DOHH2 (cell line): ENCODE measurements at regions not wholly inside any gene's neighbourhood (a gene's known extent, or its start where the extent isn't known, plus 50 kb on each side); places are given as distances from the start of the nearest gene placed in this dataset.

ENCODE experiments used
- H3F3A ChIP-seq: fragments of 200-600 bp; sonication (generic), shearing (Covaris generic); 2 replicates; pipeline ENCODE4 v1.6.0; 2016; ENCODE audit warnings: antibody characterized with exemption, mild to moderate bottlenecking; ENCODE audit not compliant: control insufficient read depth, insufficient read depth
- H3K27ac ChIP-seq: fragments of 200-600 bp; sonication (generic); 2 replicates; pipeline ENCODE4 v1.5.1; 2014; ENCODE audit warnings: low read depth, mild to moderate bottlenecking, low read length, moderate library complexity
- H3K27me3 ChIP-seq: fragments of 200-600 bp; sonication (generic); 2 replicates; pipeline ENCODE4 v1.6.1; 2014; ENCODE audit warnings: mild to moderate bottlenecking, low read length, mixed read lengths; ENCODE audit not compliant: control insufficient read depth
- H3K36me3 ChIP-seq: fragments of 200-600 bp; sonication (generic); 2 replicates; pipeline ENCODE4 v1.6.1; 2014; ENCODE audit warnings: mild to moderate bottlenecking, low read length, moderate library complexity, mixed read lengths; ENCODE audit not compliant: control insufficient read depth
- H3K4me1 ChIP-seq: fragments of 200-600 bp; sonication (generic); 2 replicates; pipeline ENCODE4 v1.6.1; 2014; ENCODE audit warnings: mild to moderate bottlenecking, low read length, mixed read lengths; ENCODE audit not compliant: control insufficient read depth
- H3K4me2 ChIP-seq: fragments of 200-600 bp; sonication (generic); 2 replicates; pipeline ENCODE4 v1.6.0; 2014; ENCODE audit warnings: mild to moderate bottlenecking, low read length, moderate library complexity
- H3K4me3 ChIP-seq: fragments of 200-600 bp; sonication (generic); 2 replicates; pipeline ENCODE4 v1.5.1; 2014; ENCODE audit warnings: mild to moderate bottlenecking, low read length, mixed read lengths
- H3K79me2 ChIP-seq: fragments of 200-600 bp; sonication (generic); 2 replicates; pipeline ENCODE4 v1.6.1; 2014; ENCODE audit warnings: mild to moderate bottlenecking, low read length, mixed read lengths; ENCODE audit not compliant: control insufficient read depth
- H3K9me2 ChIP-seq: fragments of 200-600 bp; sonication (generic); replicated peaks from 2 replicates; pipeline ENCODE4 v1.6.1; 2014; ENCODE audit warnings: mild to moderate bottlenecking, low read length, mixed read lengths; ENCODE audit not compliant: control insufficient read depth
- H3K9me3 ChIP-seq: fragments of 200-600 bp; sonication (generic); 2 replicates; pipeline ENCODE4 v1.6.1; 2014; ENCODE audit warnings: antibody characterized with exemption, low read length, mixed read lengths; ENCODE audit not compliant: control insufficient read depth, insufficient read depth
- H4K20me1 ChIP-seq: fragments of 200-600 bp; sonication (generic); 2 replicates; pipeline ENCODE4 v1.6.0; 2014; ENCODE audit warnings: low read depth, mild to moderate bottlenecking, antibody characterized with exemption, low read length, moderate library complexity; ENCODE audit not compliant: control insufficient read depth, insufficient read depth
- CTCF ChIP-seq: fragments of 200-600 bp; sonication (generic); IDR thresholded peaks from one replicate; pipeline ENCODE4 v1.5.1; 2014; ENCODE audit warnings: antibody characterized with exemption, mild to moderate bottlenecking, low read depth, low read length; ENCODE audit not compliant: poor library complexity, severe bottlenecking
- EZH2phosphoT487 ChIP-seq: fragments of 200-600 bp; sonication (generic); IDR thresholded peaks from 2 replicates; pipeline ENCODE4 v1.6.1; 2017; ENCODE audit warnings: borderline replicate concordance, mild to moderate bottlenecking, antibody characterized with exemption, low read length, moderate library complexity, mixed read lengths

DNA sequence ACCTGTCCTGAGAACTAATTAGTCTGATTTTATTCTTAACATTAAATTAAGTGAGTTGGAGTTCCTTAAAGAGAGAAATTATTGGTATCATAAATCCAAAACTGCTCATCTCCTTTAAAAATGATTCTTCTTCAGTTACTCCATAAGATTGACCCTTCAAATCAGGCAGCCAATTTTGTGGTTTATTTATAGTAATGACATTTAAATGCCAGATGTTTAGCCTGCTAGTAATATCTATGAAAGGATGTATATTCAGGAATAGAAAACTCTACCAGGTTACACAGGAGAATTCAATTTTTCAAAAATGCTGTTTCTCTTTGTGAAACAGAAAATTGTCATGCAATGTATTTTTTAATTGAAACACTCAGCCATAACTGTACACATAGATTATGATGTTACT is 457.8 kb upstream of the ROBO2 start:
- no peaks in the 10 kb centered on the region for H3K4me1 ChIP-seq

GRCh38 chr3:76582632-76583378 is 457.1 kb upstream of the ROBO2 start:
- no peak for TF ChIP-seq EZH2phosphoT487
- no peak for TF ChIP-seq CTCF
- no peaks in the 10 kb centered on the region for H3K9me3 ChIP-seq
- H3K4me2 ChIP-seq = no peak overlapping the region
- no peaks in the 10 kb centered on the region for H3F3A ChIP-seq
- no peak overlapping the region for H3K27ac ChIP-seq
- H3K9me2 ChIP-seq = no peaks in the 10 kb centered on the region
- H3K27me3 ChIP-seq = no peaks in the 10 kb centered on the region
- H3K36me3 ChIP-seq = no peaks in the 10 kb centered on the region
- no peaks in the 10 kb centered on the region for H4K20me1 ChIP-seq
- no peaks in the 10 kb centered on the region for H3K79me2 ChIP-seq
- no peaks in the 10 kb centered on the region for H3K4me1 ChIP-seq
- H3K4me3 ChIP-seq = no peak overlapping the region

More for the DNA sequence above, 457.8 kb upstream of the ROBO2 start:
- no peaks in the 10 kb centered on the region for H3K9me3 ChIP-seq
- H3K9me2 ChIP-seq = no peaks in the 10 kb centered on the region
- no peak overlapping the region for H3K4me3 ChIP-seq
- H3K79me2 ChIP-seq = no peaks in the 10 kb centered on the region
- TF ChIP-seq CTCF (no peak), EZH2phosphoT487 (no peak)
- no peaks in the 10 kb centered on the region for H4K20me1 ChIP-seq
- no peaks in the 10 kb centered on the region for H3K36me3 ChIP-seq
- H3K27me3 ChIP-seq = no peaks in the 10 kb centered on the region
- no peak overlapping the region for H3K4me2 ChIP-seq
- H3F3A ChIP-seq = no peaks in the 10 kb centered on the region
- no peak overlapping the region for H3K27ac ChIP-seq

- TF ChIP-seq EZH2phosphoT487 = no peak
- TF ChIP-seq CTCF = peak; percentile 73
- Histone ChIP-seq H3K79me2 (no peaks in the 10 kb centered on the region), H3K4me3 (no peak overlapping the region), H4K20me1 (no peaks in the 10 kb centered on the region), H3K9me3 (no peaks in the 10 kb centered on the region), H3K4me2 (no peak overlapping the region), H3K9me2 (no peaks in the 10 kb centered on the region), H3K36me3 (no peaks in the 10 kb centered on the region), H3K27ac (no peak overlapping the region), H3F3A (no peaks in the 10 kb centered on the region), H3K27me3 (no peaks in the 10 kb centered on the region), H3K4me1 (no peaks in the 10 kb centered on the region)
These were observed 454.0 kb upstream of the ROBO2 start for GRCh38 chr3:76585794-76586392.
